ENCODE measurements at regions not wholly inside any gene's neighbourhood (a gene's known extent, or its start where the extent isn't known, plus 50 kb on each side); places are given as distances from the start of the nearest gene placed in this dataset.

DNA sequence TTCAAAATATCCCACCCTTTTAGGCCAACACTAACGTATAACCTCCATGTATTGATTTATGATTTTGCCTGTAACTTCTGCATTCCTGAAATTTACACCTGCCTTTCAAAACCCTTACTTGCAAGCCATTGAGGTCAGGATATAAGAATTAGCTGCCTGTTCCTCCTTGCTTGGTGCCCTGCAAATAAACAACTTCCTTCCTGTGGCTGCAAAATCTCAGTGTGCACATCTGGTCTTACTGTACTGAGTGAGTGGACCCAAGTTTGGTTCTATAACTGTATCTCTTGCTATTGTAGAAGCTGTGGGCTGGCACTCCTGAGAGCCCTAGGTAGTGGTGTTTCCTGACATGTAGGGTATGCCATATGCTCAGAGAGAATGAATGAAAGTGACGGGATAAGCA is 191.1 kb upstream of the RASGRP1 start:
- TF ChIP-seq CTCF (IDR thresholded peaks at IDR 0.05; ENCODE audit: insufficient read depth, low read length, poor library complexity, severe bottlenecking) (no peak), EZH2phosphoT487 (conservative IDR thresholded peaks at IDR 0.05; ENCODE audit: low read length) (no peak)

Measured in SU-DHL-6 (cell line).